GM04503 (cell line): ENCODE measurements at regions not wholly inside any gene's neighbourhood (a gene's known extent, or its start where the extent isn't known, plus 50 kb on each side); places are given as distances from the start of the nearest gene placed in this dataset.

ENCODE experiments used
- DNase-seq: peaks from one replicate; pipeline ENCODE4 v3.0.0-alpha.2; 2012; ENCODE audit warnings: low read depth

- DNase-seq, result no peak
Measured at GRCh38 chr9:13648068-13648467, 368.6 kb upstream of the MPDZ start.

GRCh38 chr9:13646500-13647021 lies 367.1 kb upstream of the MPDZ start:
- DNase-seq, result no peak

- DNase-seq, result no peak
Measured at GRCh38 chr9:13645557-13645956, 366.1 kb upstream of the MPDZ start.

GRCh38 chr9:13644675-13645074 lies 365.2 kb upstream of the MPDZ start:
- DNase-seq, result no peak

- DNase-seq, result no peak
Measured at GRCh38 chr9:13642646-13643045, 363.2 kb upstream of the MPDZ start.

GRCh38 chr9:13629067-13629466 lies 349.6 kb upstream of the MPDZ start:
- DNase-seq, result no peak

GRCh38 chr9:13628526-13628925 lies 349.0 kb upstream of the MPDZ start:
- DNase-seq, result no peak

- DNase-seq, result no peak
Measured at GRCh38 chr9:13627502-13627901, 348.0 kb upstream of the MPDZ start.

GRCh38 chr9:13627071-13627470 lies 347.6 kb upstream of the MPDZ start:
- no peak for DNase-seq

- no peak for DNase-seq
Measured at GRCh38 chr9:13626601-13627000, 347.1 kb upstream of the MPDZ start.

GRCh38 chr9:13621872-13622564 lies 342.5 kb upstream of the MPDZ start:
- no peak for DNase-seq

GRCh38 chr9:13616491-13617035 lies 337.1 kb upstream of the MPDZ start:
- no peak for DNase-seq

- no peak for DNase-seq
Measured at GRCh38 chr9:13615660-13616490, 336.4 kb upstream of the MPDZ start.

- no peak for DNase-seq
Measured at GRCh38 chr9:13614060-13614459, 334.6 kb upstream of the MPDZ start.

GRCh38 chr9:13613296-13613695 lies 333.8 kb upstream of the MPDZ start:
- DNase-seq, result no peak

GRCh38 chr9:13608451-13608850 lies 329.0 kb upstream of the MPDZ start:
- no peak for DNase-seq

- DNase-seq, result no peak
Measured at GRCh38 chr9:13607481-13608441, 328.3 kb upstream of the MPDZ start.

GRCh38 chr9:13606586-13606985 lies 327.1 kb upstream of the MPDZ start:
- no peak for DNase-seq

GRCh38 chr9:13603921-13604320 lies 324.4 kb upstream of the MPDZ start:
- no peak for DNase-seq

GRCh38 chr9:13598738-13599137 lies 319.2 kb upstream of the MPDZ start:
- DNase-seq, result no peak

- no peak for DNase-seq
Measured at GRCh38 chr9:13597427-13597826, 317.9 kb upstream of the MPDZ start.

GRCh38 chr9:13597004-13597403 lies 317.5 kb upstream of the MPDZ start:
- no peak for DNase-seq
